ENCODE measurements at regions not wholly inside any gene's neighbourhood (a gene's known extent, or its start where the extent isn't known, plus 50 kb on each side); places are given as distances from the start of the nearest gene placed in this dataset.

- TF ChIP-seq CTCF (IDR thresholded peaks at IDR 0.05; ENCODE audit: borderline replicate concordance, insufficient read depth, low read depth, low read length): no peak
- no peak overlapping the region for H3K4me3 ChIP-seq (ENCODE audit: low read depth, low read length)
These were observed 374.0 kb downstream of the TMA16 start for GRCh38 chr4:163868445-163868844.

- no peak for TF ChIP-seq CTCF (IDR thresholded peaks at IDR 0.05; ENCODE audit: borderline replicate concordance, insufficient read depth, low read depth, low read length)
- H3K4me3 ChIP-seq (ENCODE audit: low read depth, low read length): no peak overlapping the region
These were observed 376.6 kb downstream of the TMA16 start for GRCh38 chr4:163871078-163871477.

GRCh38 chr4:163875327-163875726 lies 380.8 kb downstream of the TMA16 start:
- H3K4me3 ChIP-seq (ENCODE audit: low read depth, low read length): no peak overlapping the region
- TF ChIP-seq CTCF (IDR thresholded peaks at IDR 0.05; ENCODE audit: borderline replicate concordance, insufficient read depth, low read depth, low read length): no peak

GRCh38 chr4:163878336-163879121 lies 384.0 kb downstream of the TMA16 start:
- no peak for TF ChIP-seq CTCF (IDR thresholded peaks at IDR 0.05; ENCODE audit: borderline replicate concordance, insufficient read depth, low read depth, low read length)
- H3K4me3 ChIP-seq (ENCODE audit: low read depth, low read length): no peak overlapping the region

- H3K4me3 ChIP-seq (ENCODE audit: low read depth, low read length): no peak overlapping the region
- TF ChIP-seq CTCF (IDR thresholded peaks at IDR 0.05; ENCODE audit: borderline replicate concordance, insufficient read depth, low read depth, low read length): no peak
These were observed 397.9 kb downstream of the TMA16 start for GRCh38 chr4:163892417-163892816.

GRCh38 chr4:163895378-163896005 lies 401.0 kb downstream of the TMA16 start:
- H3K4me3 ChIP-seq (ENCODE audit: low read depth, low read length): no peak overlapping the region
- TF ChIP-seq CTCF (IDR thresholded peaks at IDR 0.05; ENCODE audit: borderline replicate concordance, insufficient read depth, low read depth, low read length): no peak

- no peak for TF ChIP-seq CTCF (IDR thresholded peaks at IDR 0.05; ENCODE audit: borderline replicate concordance, insufficient read depth, low read depth, low read length)
- no peak overlapping the region for H3K4me3 ChIP-seq (ENCODE audit: low read depth, low read length)
These were observed 406.8 kb downstream of the TMA16 start for GRCh38 chr4:163901319-163901718.
